Thymus (tissue), 11 donors: ENCODE measurements at regions not wholly inside any gene's neighbourhood (a gene's known extent, or its start where the extent isn't known, plus 50 kb on each side); places are given as distances from the start of the nearest gene placed in this dataset.

ENCODE experiments used
- DNase-seq, 9 donors: peaks; one replicate each; pipeline ENCODE4 v3.0.0-alpha.2; 2013; ENCODE audit warnings: low spot score in 9 of 9, low read depth in 6 of 9, missing footprints in 1 of 9
- H3K27ac ChIP-seq, 2 donors: one replicate each; pipeline ENCODE4 v1.5.1; 2013; ENCODE audit warnings: control low read depth in 1 of 2, low read depth in 1 of 2, low read length in 1 of 2, mild to moderate bottlenecking in 1 of 2, moderate library complexity in 1 of 2
- H3K27me3 ChIP-seq, 2 donors: one replicate each; pipeline ENCODE4 v1.5.1; 2013; ENCODE audit warnings: low read length in 1 of 2; ENCODE audit not compliant: control insufficient read depth in 2 of 2, insufficient read depth in 1 of 2
- H3K36me3 ChIP-seq, 2 donors: one replicate each; pipeline ENCODE4 v1.5.1; 2013; ENCODE audit warnings: low read length in 1 of 2, mild to moderate bottlenecking in 1 of 2, moderate library complexity in 1 of 2; ENCODE audit not compliant: control insufficient read depth in 2 of 2, insufficient read depth in 2 of 2
- H3K4me1 ChIP-seq, 2 donors: one replicate each; pipeline ENCODE4 v1.5.1; 2013; ENCODE audit warnings: low read length in 2 of 2; ENCODE audit not compliant: control insufficient read depth in 2 of 2, insufficient read depth in 2 of 2
- H3K4me3 ChIP-seq, 2 donors: one replicate each; pipeline ENCODE4 v1.5.1; 2013; ENCODE audit warnings: low read length in 2 of 2, control low read depth in 1 of 2, mild to moderate bottlenecking in 1 of 2
- H3K9me3 ChIP-seq, 2 donors: one replicate each; pipeline ENCODE4 v1.5.1; 2013; ENCODE audit warnings: low read length in 1 of 2, mild to moderate bottlenecking in 1 of 2; ENCODE audit not compliant: control insufficient read depth in 2 of 2, insufficient read depth in 1 of 2
- whole genome bisulfite sequencing: extraction: QIAGEN DNeasy Blood & Tissue Kit; methylation state at CpG from one replicate; pipeline ENCODE4 v1.1.7; 2013; 5-methylcytosine and 5-hydroxymethylcytosine counted together
- donor health status: healthy.

GRCh38 chr16:80437707-80438106, 103.1 kb upstream of the DYNLRB2 start:
- WGBS, result 87% methylated on average over 2 of the region's 2 CpGs
- no peaks in the 10 kb centered on the region for H3K36me3 ChIP-seq
- no peak overlapping the region for H3K27ac ChIP-seq
- no peaks in the 10 kb centered on the region for H3K27me3 ChIP-seq
- H3K4me1 ChIP-seq, result no peaks in the 10 kb centered on the region
- H3K9me3 ChIP-seq, result no peaks in the 10 kb centered on the region
- no peak for DNase-seq
- no peak overlapping the region for H3K4me3 ChIP-seq

DNA sequence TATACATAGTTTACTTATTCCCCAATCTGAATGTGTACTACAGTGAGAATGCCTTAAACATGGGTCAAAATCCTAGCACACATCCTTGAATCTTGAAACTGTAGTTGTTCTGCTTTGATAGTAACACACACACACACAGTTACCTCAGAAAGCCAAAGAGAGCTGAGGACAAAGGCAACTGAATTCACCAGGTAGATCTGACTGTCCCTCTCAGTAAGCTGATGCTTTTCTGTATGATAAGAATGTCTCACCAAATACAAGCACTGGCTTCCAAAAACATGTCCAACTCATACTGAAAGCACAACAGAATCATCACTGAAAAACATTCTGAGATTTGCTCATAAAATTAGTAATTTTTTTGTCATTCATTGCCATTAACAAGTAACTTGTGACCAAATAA, 104.3 kb upstream of the DYNLRB2 start:
- no peak for DNase-seq
- Histone ChIP-seq H3K27me3 (no peaks in the 10 kb centered on the region), H3K9me3 (no peaks in the 10 kb centered on the region), H3K4me1 (no peaks in the 10 kb centered on the region), H3K36me3 (no peaks in the 10 kb centered on the region), H3K4me3 (no peak overlapping the region), H3K27ac (no peak overlapping the region)

DNA sequence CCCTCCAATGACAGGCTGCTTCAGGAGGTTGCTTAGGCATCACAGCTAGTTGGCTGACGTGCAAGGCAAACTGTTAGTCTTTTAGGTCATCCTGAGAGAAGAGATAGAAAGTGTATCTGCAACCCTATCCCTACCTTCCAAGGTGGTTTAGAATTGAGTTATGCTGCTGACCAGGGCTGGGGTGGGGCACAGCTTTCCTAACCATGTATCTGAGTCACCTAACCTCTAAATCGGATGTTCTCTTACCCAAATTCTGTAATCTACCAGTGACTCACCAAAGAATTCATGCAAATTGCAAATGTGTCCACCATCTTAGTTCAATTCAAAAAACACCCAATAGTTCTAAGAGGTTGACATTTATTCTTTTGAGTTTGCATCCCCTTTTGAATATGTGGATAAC, 107.2 kb upstream of the DYNLRB2 start:
- no peak overlapping the region for H3K4me3 ChIP-seq
- WGBS, result 88% methylated on average over 2 of the region's 2 CpGs

DNA sequence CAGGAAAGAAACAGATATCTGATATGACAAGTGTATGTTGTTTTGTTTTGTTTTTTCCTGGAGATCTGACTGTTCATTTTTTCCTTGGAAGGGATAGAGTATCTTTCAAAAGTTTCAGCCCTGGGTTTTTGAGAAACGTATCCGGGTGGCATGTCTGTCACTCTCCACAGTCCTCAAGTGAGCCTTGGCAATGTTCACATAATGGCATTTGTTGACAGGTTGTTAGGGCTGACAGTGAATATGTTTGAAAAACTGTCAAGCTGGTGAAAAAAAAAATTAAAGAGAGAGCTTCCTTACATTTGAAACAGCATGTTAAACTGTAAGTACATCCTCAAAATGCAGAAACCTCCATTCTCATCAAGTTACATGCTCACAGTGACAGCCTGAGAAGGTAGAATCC, 113.0 kb upstream of the DYNLRB2 start:
- no peak overlapping the region for H3K27ac ChIP-seq
- no peak overlapping the region for H3K4me3 ChIP-seq
- H3K9me3 ChIP-seq, result no peaks in the 10 kb centered on the region
- 93% methylated on average over 2 of the region's 2 CpGs for WGBS
- H3K36me3 ChIP-seq, result no peaks in the 10 kb centered on the region
- no peak for DNase-seq
- no peaks in the 10 kb centered on the region for H3K4me1 ChIP-seq
- no peaks in the 10 kb centered on the region for H3K27me3 ChIP-seq

More for the DNA sequence above, 107.2 kb upstream of the DYNLRB2 start:
- no peaks in the 10 kb centered on the region for H3K36me3 ChIP-seq
- no peaks in the 10 kb centered on the region for H3K4me1 ChIP-seq
- no peaks in the 10 kb centered on the region for H3K27me3 ChIP-seq
- no peak for DNase-seq
- no peaks in the 10 kb centered on the region for H3K9me3 ChIP-seq
- no peak overlapping the region for H3K27ac ChIP-seq

GRCh38 chr16:80418517-80419355, 122.1 kb upstream of the DYNLRB2 start:
- Histone ChIP-seq H3K27me3 (no peaks in the 10 kb centered on the region), H3K4me1 (no peaks in the 10 kb centered on the region), H3K36me3 (no peaks in the 10 kb centered on the region), H3K27ac (no peak overlapping the region), H3K4me3 (no peak overlapping the region), H3K9me3 (no peaks in the 10 kb centered on the region)
- WGBS, result 96% methylated on average over 8 of the region's 8 CpGs
- no peak for DNase-seq

DNA sequence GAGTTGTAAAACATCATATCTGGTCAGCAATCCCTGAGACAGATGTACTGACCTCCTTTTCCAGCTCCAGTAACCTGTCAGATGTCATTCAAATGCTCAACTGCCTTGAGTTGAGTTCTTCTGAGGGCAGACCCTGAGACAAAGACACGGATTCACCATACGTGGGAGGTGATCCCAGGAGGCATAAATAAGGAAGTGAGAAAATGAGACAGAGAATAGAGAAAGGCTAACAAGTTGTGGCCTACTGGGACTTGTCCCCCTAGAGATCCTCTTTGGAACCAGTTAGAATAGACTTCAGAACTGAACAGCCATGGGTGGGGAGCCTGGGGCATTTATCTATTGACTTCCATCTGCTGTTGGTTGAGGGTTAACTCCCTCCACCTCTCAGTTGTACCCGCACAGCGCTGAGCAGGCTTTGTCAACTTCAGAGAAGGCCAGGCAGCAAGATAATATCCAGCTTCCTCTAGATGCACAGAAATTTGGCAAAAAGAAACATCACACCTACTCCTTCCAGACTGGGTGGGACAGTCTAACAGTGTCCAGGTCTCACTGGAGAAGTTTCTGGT, 123.0 kb upstream of the DYNLRB2 start:
- Histone ChIP-seq H3K27me3 (no peaks in the 10 kb centered on the region), H3K27ac (no peak overlapping the region), H3K36me3 (no peaks in the 10 kb centered on the region), H3K9me3 (no peaks in the 10 kb centered on the region), H3K4me3 (no peak overlapping the region), H3K4me1 (no peaks in the 10 kb centered on the region)
- DNase-seq, result no peak
- 92% methylated on average over 4 of the region's 4 CpGs for WGBS

GRCh38 chr16:80408014-80408413, 132.8 kb upstream of the DYNLRB2 start:
- DNase-seq, result no peak
- Histone ChIP-seq H3K36me3 (no peaks in the 10 kb centered on the region), H3K4me3 (no peak overlapping the region), H3K4me1 (no peaks in the 10 kb centered on the region), H3K27me3 (no peaks in the 10 kb centered on the region), H3K9me3 (no peaks in the 10 kb centered on the region), H3K27ac (no peak overlapping the region)
- 95% methylated on average over 1 of the region's 1 CpG for WGBS

GRCh38 chr16:80407265-80407987, 133.4 kb upstream of the DYNLRB2 start:
- DNase-seq, result no peak
- H3K27ac ChIP-seq, result no peak overlapping the region
- no peaks in the 10 kb centered on the region for H3K27me3 ChIP-seq
- WGBS, result 93% methylated on average over 3 of the region's 3 CpGs
- no peaks in the 10 kb centered on the region for H3K4me1 ChIP-seq
- no peaks in the 10 kb centered on the region for H3K9me3 ChIP-seq
- H3K4me3 ChIP-seq, result no peak overlapping the region
- no peaks in the 10 kb centered on the region for H3K36me3 ChIP-seq

DNA sequence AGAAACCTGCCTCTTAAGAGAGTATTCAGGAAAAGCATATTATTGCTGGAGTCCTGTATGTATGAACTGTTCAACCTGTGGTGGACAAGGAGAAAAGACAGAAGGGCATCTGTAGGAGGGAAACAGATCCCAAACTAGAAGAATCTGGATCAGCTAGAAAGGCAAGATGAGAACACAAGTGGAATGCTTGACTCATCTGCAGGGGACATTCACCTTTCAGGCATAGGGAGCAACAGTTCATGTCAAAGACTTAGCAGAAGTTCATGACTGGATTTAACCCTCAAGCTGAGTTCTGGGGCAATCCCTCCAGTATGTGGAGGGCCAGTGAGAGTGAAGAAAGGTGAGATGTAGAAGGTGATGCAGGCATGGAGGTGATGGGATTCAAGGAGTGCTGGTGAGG, 135.9 kb upstream of the DYNLRB2 start:
- no peak for DNase-seq
- Histone ChIP-seq H3K4me1 (no peaks in the 10 kb centered on the region), H3K27ac (no peak overlapping the region), H3K36me3 (no peaks in the 10 kb centered on the region), H3K9me3 (no peaks in the 10 kb centered on the region), H3K4me3 (no peak overlapping the region), H3K27me3 (no peaks in the 10 kb centered on the region)
